Muscle of leg (tissue), 3 donors: ENCODE measurements at regions not wholly inside any gene's neighbourhood (a gene's known extent, or its start where the extent isn't known, plus 50 kb on each side); places are given as distances from the start of the nearest gene placed in this dataset.

Experiments
- DNase-seq: peaks from one replicate; pipeline ENCODE4 v3.0.0; 2013
- H3K27ac ChIP-seq: one replicate; pipeline ENCODE4 v1.5.1; 2013; ENCODE audit warnings: mild to moderate bottlenecking, low read length, control low read depth
- H3K27me3 ChIP-seq: one replicate; pipeline ENCODE4 v1.6.1; 2013; ENCODE audit warnings: low read length; ENCODE audit not compliant: control insufficient read depth, insufficient read depth
- H3K36me3 ChIP-seq: one replicate; pipeline ENCODE4 v1.6.1; 2013; ENCODE audit warnings: low read length; ENCODE audit not compliant: control insufficient read depth, insufficient read depth
- H3K4me1 ChIP-seq: one replicate; pipeline ENCODE4 v1.6.1; 2013; ENCODE audit warnings: low read length; ENCODE audit not compliant: control insufficient read depth, insufficient read depth
- H3K4me3 ChIP-seq: one replicate; pipeline ENCODE4 v1.5.1; 2013; ENCODE audit warnings: low read length, control low read depth
- H3K9me3 ChIP-seq: replicated peaks from 2 replicates; pipeline ENCODE4 v1.6.1; 2013; ENCODE audit warnings: low read depth, low read length; ENCODE audit not compliant: control insufficient read depth
- WGBS: methylation state at CpG from one replicate; pipeline ENCODE4 v1.1.5; 2013; ENCODE audit warnings: missing lambda C conversion rate; ENCODE audit not compliant: insufficient coverage; 5-methylcytosine and 5-hydroxymethylcytosine counted together

GRCh38 chr3:43783987-43784639, 93.4 kb downstream of the ABHD5 start:
- no peaks in the 10 kb centered on the region for H3K9me3 ChIP-seq
- no peak overlapping the region for H3K4me3 ChIP-seq
- H3K27me3 ChIP-seq, result no peaks in the 10 kb centered on the region
- H3K4me1 ChIP-seq, result no peaks in the 10 kb centered on the region
- H3K27ac ChIP-seq, result no peak overlapping the region
- WGBS, result 94% methylated on average over 2 of the region's 6 CpGs
- DNase-seq, result no peak
- H3K36me3 ChIP-seq, result no peaks in the 10 kb centered on the region

- no peak for DNase-seq
- H3K9me3 ChIP-seq, result no peaks in the 10 kb centered on the region
- WGBS, result 64% methylated on average over 4 of the region's 4 CpGs
- no peaks in the 10 kb centered on the region for H3K4me1 ChIP-seq
- no peak overlapping the region for H3K27ac ChIP-seq
- no peak overlapping the region for H3K4me3 ChIP-seq
- no peaks in the 10 kb centered on the region for H3K27me3 ChIP-seq
- H3K36me3 ChIP-seq, result no peaks in the 10 kb centered on the region
Observed at GRCh38 chr3:43784640-43785011, 93.9 kb downstream of the ABHD5 start.

- Histone ChIP-seq H3K4me1 (no peaks in the 10 kb centered on the region), H3K4me3 (no peak overlapping the region), H3K9me3 (no peaks in the 10 kb centered on the region), H3K36me3 (no peaks in the 10 kb centered on the region), H3K27me3 (no peaks in the 10 kb centered on the region), H3K27ac (no peak overlapping the region)
- DNase-seq, result no peak
- 39% methylated on average over 7 of the region's 8 CpGs for WGBS
Observed at GRCh38 chr3:43785551-43785950, 94.8 kb downstream of the ABHD5 start.

GRCh38 chr3:43786102-43786501, 95.4 kb downstream of the ABHD5 start:
- no peak for DNase-seq
- H3K9me3 ChIP-seq, result no peaks in the 10 kb centered on the region
- WGBS, result 0% methylated on average over 3 of the region's 3 CpGs
- no peaks in the 10 kb centered on the region for H3K27me3 ChIP-seq
- H3K4me3 ChIP-seq, result no peak overlapping the region
- no peaks in the 10 kb centered on the region for H3K4me1 ChIP-seq
- H3K36me3 ChIP-seq, result no peaks in the 10 kb centered on the region
- no peak overlapping the region for H3K27ac ChIP-seq

GRCh38 chr3:43786526-43787305, 96.0 kb downstream of the ABHD5 start:
- no peaks in the 10 kb centered on the region for H3K9me3 ChIP-seq
- H3K36me3 ChIP-seq, result no peaks in the 10 kb centered on the region
- 64% methylated on average over 9 of the region's 9 CpGs for WGBS
- DNase-seq, result no peak
- peaks cover 2% of the 10 kb centered on the region for H3K27me3 ChIP-seq
- H3K27ac ChIP-seq, result no peak overlapping the region
- no peak overlapping the region for H3K4me3 ChIP-seq
- H3K4me1 ChIP-seq, result no peaks in the 10 kb centered on the region

GRCh38 chr3:43787330-43787729, 96.6 kb downstream of the ABHD5 start:
- Histone ChIP-seq H3K27me3 (peaks cover 2% of the 10 kb centered on the region), H3K9me3 (no peaks in the 10 kb centered on the region), H3K27ac (no peak overlapping the region), H3K4me1 (no peaks in the 10 kb centered on the region), H3K4me3 (no peak overlapping the region), H3K36me3 (no peaks in the 10 kb centered on the region)
- 85% methylated on average over 2 of the region's 3 CpGs for WGBS
- no peak for DNase-seq

- Histone ChIP-seq H3K9me3 (no peaks in the 10 kb centered on the region), H3K4me1 (no peaks in the 10 kb centered on the region), H3K27ac (no peak overlapping the region), H3K27me3 (peaks cover 9% of the 10 kb centered on the region), H3K36me3 (no peaks in the 10 kb centered on the region), H3K4me3 (no peak overlapping the region)
- no peak for DNase-seq
- 83% methylated on average over 1 of the region's 1 CpG for WGBS
Observed at GRCh38 chr3:43789028-43789427, 98.3 kb downstream of the ABHD5 start.

GRCh38 chr3:43790060-43790459, 99.3 kb downstream of the ABHD5 start:
- H3K4me3 ChIP-seq, result no peak overlapping the region
- H3K9me3 ChIP-seq, result no peaks in the 10 kb centered on the region
- H3K4me1 ChIP-seq, result no peaks in the 10 kb centered on the region
- DNase-seq, result no peak
- no peaks in the 10 kb centered on the region for H3K36me3 ChIP-seq
- no peak overlapping the region for H3K27ac ChIP-seq
- WGBS, result 63% methylated on average over 4 of the region's 5 CpGs
- peaks cover 9% of the 10 kb centered on the region for H3K27me3 ChIP-seq

- no peak for DNase-seq
- no peaks in the 10 kb centered on the region for H3K4me1 ChIP-seq
- WGBS, result 95% methylated on average over 6 of the region's 6 CpGs
Observed at GRCh38 chr3:43790476-43790875, 99.7 kb downstream of the ABHD5 start.

GRCh38 chr3:43791246-43791645, 100.5 kb downstream of the ABHD5 start:
- Histone ChIP-seq H3K4me3 (no peak overlapping the region), H3K27me3 (peaks cover 9% of the 10 kb centered on the region), H3K27ac (no peak overlapping the region), H3K9me3 (no peaks in the 10 kb centered on the region), H3K4me1 (no peaks in the 10 kb centered on the region), H3K36me3 (no peaks in the 10 kb centered on the region)
- DNase-seq, result no peak

More at GRCh38 chr3:43790476-43790875, 99.7 kb downstream of the ABHD5 start:
- Histone ChIP-seq H3K4me3 (no peak overlapping the region), H3K9me3 (no peaks in the 10 kb centered on the region), H3K27me3 (peaks cover 9% of the 10 kb centered on the region), H3K36me3 (no peaks in the 10 kb centered on the region), H3K27ac (no peak overlapping the region)
